ENCODE measurements at regions not wholly inside any gene's neighbourhood (a gene's known extent, or its start where the extent isn't known, plus 50 kb on each side); places are given as distances from the start of the nearest gene placed in this dataset.

DNA sequence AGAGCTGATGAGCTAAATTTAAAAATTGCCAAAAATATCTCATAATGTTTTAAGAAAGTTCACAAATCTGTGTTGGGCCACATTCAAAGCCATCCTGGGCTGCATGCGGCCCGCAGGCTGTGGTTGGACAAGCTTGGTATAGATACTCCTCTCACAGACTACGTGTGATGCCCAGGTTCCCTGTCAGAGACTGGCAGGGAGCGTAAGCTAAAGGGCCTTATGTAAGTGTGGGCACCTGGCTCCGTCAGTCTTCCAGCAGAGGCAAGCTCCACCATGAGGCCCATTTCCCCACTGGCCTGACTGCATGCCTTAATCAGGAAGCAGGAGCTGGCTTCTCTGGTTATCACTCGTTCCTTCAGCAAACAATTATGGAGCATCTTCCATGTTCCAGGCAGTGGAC, 200.2 kb downstream of the FOXO1 start:
- peaks cover 1% of the 10 kb centered on the region for H3K36me3 Mint-ChIP-seq
- no peak for DNase-seq
- CTCF ChIA-PET: no interaction called here
- H3K4me3 Mint-ChIP-seq: no peak overlapping the region
- no peaks in the 10 kb centered on the region for H3K27me3 Mint-ChIP-seq
- H3K27ac Mint-ChIP-seq: no peak overlapping the region
- H3K4me1 Mint-ChIP-seq: no peaks in the 10 kb centered on the region
- H3K9me3 Mint-ChIP-seq: no peaks in the 10 kb centered on the region

DNA sequence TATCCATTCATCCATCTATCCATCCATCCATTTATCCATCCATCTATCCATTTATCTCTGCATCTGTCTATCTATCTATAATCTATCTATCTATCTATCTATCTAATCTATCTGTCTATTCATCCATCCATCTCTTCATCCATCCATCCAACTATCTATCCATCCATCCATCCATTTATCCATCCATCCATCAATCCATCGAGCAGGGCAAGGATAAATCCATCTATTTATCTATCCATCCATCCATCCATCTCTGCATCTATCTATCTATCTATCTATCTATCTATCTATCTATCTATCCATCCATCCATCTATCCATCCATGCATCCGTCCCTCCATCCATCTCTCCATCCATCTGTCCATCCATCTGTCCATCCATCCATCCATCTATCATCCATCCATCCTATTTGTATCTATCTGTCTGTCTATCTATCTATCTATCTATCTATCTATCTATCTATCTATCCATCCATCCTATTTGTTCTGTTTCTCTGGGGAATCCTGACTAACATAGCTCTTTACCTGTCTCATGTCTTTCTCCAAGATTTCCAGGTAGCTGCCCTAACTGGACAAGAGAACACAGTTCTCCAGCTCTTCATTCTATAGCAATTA, 198.1 kb downstream of the FOXO1 start:
- H3K36me3 Mint-ChIP-seq: peaks cover 1% of the 10 kb centered on the region
- no peak overlapping the region for H3K4me3 Mint-ChIP-seq
- no peak for DNase-seq
- CTCF ChIA-PET: no interaction called here
- no peaks in the 10 kb centered on the region for H3K27me3 Mint-ChIP-seq
- no peaks in the 10 kb centered on the region for H3K9me3 Mint-ChIP-seq
- no peak overlapping the region for H3K27ac Mint-ChIP-seq
- H3K4me1 Mint-ChIP-seq: peaks cover under 1% of the 10 kb centered on the region

- CTCF ChIA-PET: no interaction called here
- DNase-seq: no peak
- Mint-ChIP-seq H3K27ac (no peak overlapping the region), H3K4me3 (no peak overlapping the region), H3K36me3 (peaks cover 1% of the 10 kb centered on the region), H3K27me3 (no peaks in the 10 kb centered on the region), H3K9me3 (no peaks in the 10 kb centered on the region), H3K4me1 (peaks cover 4% of the 10 kb centered on the region)
Measured at GRCh38 chr13:40469581-40470310, 196.7 kb downstream of the FOXO1 start.

DNA sequence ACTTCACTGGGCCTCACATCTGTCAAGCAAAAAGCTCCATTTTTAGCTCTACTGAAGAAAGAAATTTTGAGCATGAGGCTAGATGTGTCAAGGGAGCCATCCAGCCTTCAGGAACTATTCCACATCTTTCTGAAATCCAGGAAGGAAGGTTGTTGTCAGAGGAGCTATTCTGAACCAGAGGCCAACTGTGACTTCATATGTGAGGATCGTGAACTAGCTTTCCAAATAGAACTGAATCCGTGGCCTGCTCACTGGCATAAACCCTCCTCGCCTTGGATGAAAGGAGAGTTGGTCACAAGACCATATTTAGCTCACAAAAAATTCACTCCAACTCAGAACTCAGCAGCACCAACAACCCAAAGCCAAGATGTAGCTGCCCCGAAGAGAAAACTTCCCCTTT, 195.8 kb downstream of the FOXO1 start:
- Mint-ChIP-seq H3K4me1 (peaks cover 4% of the 10 kb centered on the region), H3K36me3 (peaks cover 1% of the 10 kb centered on the region), H3K4me3 (no peak overlapping the region), H3K9me3 (no peaks in the 10 kb centered on the region), H3K27me3 (peaks cover 1% of the 10 kb centered on the region), H3K27ac (no peak overlapping the region)
- no peak for DNase-seq
- CTCF ChIA-PET: no interaction called here

DNA sequence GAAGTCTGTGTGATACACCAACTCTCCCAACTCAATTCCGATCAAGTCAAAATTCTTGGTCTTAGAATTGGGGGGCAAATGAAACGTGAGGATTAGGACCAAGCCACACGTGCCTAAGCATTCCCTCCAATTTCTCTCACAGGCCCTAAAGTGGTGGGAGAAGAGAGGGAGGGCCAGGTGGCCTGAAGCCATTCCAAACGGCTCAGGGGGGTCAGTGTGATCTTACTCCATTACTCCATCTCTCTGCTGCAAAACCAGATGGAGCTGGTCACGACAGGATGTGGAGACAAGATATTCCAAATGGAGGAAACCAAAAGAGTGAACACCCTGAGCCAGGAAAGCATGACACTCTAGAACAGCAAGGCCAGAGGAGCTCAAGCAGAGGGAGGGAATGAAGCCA, 195.4 kb downstream of the FOXO1 start:
- H3K9me3 Mint-ChIP-seq: no peaks in the 10 kb centered on the region
- CTCF ChIA-PET: no interaction called here

DNA sequence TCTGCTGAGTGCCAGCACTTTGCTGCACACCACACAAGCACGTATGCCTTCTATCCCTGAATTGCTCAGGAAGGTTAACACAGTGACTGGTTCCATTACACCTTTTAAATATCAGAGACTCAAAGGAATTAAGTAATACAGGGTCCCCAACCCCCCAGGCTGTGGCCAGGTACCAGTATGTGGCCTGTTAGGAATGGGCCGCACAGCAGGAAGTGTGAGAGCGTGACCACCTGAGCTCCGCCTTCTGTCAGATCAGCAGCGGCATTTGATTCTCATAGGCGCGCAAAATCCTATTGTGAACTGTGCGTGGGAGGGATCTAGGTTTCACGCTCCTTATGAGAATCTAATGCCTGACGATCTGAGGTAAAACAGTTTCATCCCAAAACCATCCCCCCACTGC, 194.5 kb downstream of the FOXO1 start:
- Mint-ChIP-seq H3K27me3 (peaks cover 3% of the 10 kb centered on the region), H3K9me3 (no peaks in the 10 kb centered on the region), H3K27ac (no peak overlapping the region), H3K4me1 (peaks cover 4% of the 10 kb centered on the region), H3K36me3 (peaks cover 1% of the 10 kb centered on the region), H3K4me3 (no peak overlapping the region)
- CTCF ChIA-PET: interaction anchor here (0.8 kb wide), 1 partner anchor 37 kb away, joined by 3 read pairs; no protein-coding TSS in a partner anchor
- DNase-seq: no peak

More for the DNA sequence above, 195.4 kb downstream of the FOXO1 start:
- Mint-ChIP-seq H3K36me3 (peaks cover 1% of the 10 kb centered on the region), H3K27me3 (peaks cover 3% of the 10 kb centered on the region), H3K27ac (no peak overlapping the region), H3K4me3 (no peak overlapping the region), H3K4me1 (peaks cover 4% of the 10 kb centered on the region)
- no peak for DNase-seq

DNA sequence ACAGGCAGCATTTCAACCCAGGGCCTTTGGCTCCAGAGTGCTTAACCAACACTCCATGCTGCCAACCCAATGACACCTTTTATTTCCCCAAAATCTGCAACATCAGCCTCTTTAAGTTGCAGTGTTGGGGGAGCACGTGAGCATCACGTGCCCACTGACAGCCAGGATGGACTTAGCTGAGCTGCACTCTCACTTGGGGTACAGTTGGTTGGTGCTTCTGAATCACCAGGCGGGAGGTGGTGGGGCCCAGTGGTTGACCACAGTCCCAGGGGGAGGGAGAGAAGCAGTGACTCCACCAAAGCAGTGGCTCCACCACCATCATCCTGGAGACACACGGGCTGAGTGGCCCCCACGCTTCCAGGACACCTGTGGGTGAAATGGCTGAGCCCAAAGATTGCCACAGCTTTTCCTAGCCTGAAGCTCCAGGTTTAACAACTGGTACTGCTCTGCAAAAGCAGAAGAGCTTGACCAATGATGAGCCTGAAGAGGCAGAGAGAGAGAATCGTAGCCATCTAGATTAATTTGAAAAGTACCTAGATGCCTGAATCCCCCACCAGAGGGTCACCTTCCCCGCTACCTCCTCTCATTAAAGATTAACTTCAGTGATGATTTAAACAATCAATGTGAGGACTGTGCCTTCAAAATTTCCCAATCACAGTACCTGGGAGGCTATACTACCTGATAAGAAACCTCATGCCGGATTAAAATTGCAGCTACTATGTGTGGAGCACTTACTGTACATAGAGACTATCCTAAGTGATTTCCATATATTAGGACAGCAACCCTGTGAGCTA, 193.8 kb downstream of the FOXO1 start:
- Mint-ChIP-seq H3K36me3 (peaks cover 1% of the 10 kb centered on the region), H3K27me3 (peaks cover 3% of the 10 kb centered on the region), H3K4me3 (no peak overlapping the region), H3K4me1 (peaks cover 5% of the 10 kb centered on the region), H3K27ac (no peak overlapping the region), H3K9me3 (no peaks in the 10 kb centered on the region)
- DNase-seq: no peak
- CTCF ChIA-PET: interaction anchor here (0.6 to 0.8 kb wide), 2 partner anchors 13 to 36 kb away, joined by 3 read pairs; no protein-coding TSS in a partner anchor

DNA sequence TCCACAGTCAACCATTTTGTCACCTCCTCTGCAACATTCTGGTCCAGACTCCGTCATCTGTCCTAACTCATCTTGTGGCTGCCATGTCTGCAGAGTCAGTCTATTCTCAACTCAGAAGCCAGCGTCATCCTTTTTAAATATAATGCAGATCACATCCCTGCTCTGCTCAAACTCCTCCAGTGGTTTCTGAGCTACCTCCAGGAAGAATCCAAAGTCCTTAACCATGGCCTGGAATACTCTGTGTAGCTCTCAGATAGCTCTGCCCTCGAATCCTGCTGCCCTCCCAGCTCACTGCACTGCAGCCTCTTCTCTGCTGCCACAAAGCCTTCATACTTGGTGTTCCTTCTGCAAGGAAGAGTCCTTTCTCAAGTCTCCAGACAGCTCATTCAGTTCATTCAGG, 190.8 kb downstream of the FOXO1 start:
- H3K4me1 Mint-ChIP-seq: peaks cover 17% of the 10 kb centered on the region
- H3K27me3 Mint-ChIP-seq: peaks cover 3% of the 10 kb centered on the region
- no peak overlapping the region for H3K4me3 Mint-ChIP-seq
- H3K9me3 Mint-ChIP-seq: no peaks in the 10 kb centered on the region
- CTCF ChIA-PET: interaction anchor here (1.1 to 1.2 kb wide), 2 partner anchors 9 to 22 kb away, joined by 3 read pairs; no protein-coding TSS in a partner anchor
- no peak for DNase-seq
- H3K36me3 Mint-ChIP-seq: no peaks in the 10 kb centered on the region
- no peak overlapping the region for H3K27ac Mint-ChIP-seq

GRCh38 chr13:40476175-40476958, 190.1 kb downstream of the FOXO1 start:
- peaks cover 4% of the 10 kb centered on the region for H3K9me3 Mint-ChIP-seq
- H3K4me3 Mint-ChIP-seq: no peak overlapping the region
- H3K27ac Mint-ChIP-seq: no peak overlapping the region
- DNase-seq: no peak
- CTCF ChIA-PET: interaction anchor here (1.1 to 1.2 kb wide), 2 partner anchors 8 to 23 kb away, joined by 3 read pairs; no protein-coding TSS in a partner anchor
- peaks cover 24% of the 10 kb centered on the region for H3K4me1 Mint-ChIP-seq
- peaks cover 3% of the 10 kb centered on the region for H3K27me3 Mint-ChIP-seq
- H3K36me3 Mint-ChIP-seq: peaks cover 7% of the 10 kb centered on the region

- H3K27ac Mint-ChIP-seq: no peak overlapping the region
- peaks cover 14% of the 10 kb centered on the region for H3K36me3 Mint-ChIP-seq
- CTCF ChIA-PET: no interaction called here
- no peak for DNase-seq
- no peak overlapping the region for H3K4me3 Mint-ChIP-seq
- peaks cover 6% of the 10 kb centered on the region for H3K9me3 Mint-ChIP-seq
- peaks cover 39% of the 10 kb centered on the region for H3K4me1 Mint-ChIP-seq
- peaks cover 3% of the 10 kb centered on the region for H3K27me3 Mint-ChIP-seq
Measured at GRCh38 chr13:40477623-40478608, 188.5 kb downstream of the FOXO1 start.

DNA sequence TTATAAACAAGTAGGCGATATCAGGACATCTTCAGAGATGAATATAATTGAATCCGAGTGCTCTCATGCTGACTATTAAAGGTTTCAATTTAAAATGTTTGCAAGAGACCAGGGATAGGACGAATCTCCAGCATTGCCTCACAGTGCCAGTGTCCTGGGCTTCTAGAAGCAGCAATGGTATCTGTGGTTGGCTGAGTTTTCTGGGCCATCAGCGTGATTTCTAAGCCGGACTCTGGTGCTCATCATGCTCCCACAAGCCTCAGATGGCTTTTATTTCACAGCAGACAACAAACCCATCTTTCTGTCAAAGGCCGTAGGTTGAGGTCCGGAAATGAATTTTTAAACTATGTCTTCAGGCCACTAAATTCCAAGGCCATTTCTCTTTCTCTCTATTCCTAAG, 187.7 kb downstream of the FOXO1 start:
- no peak overlapping the region for H3K27ac Mint-ChIP-seq
- H3K4me3 Mint-ChIP-seq: no peak overlapping the region
- CTCF ChIA-PET: no interaction called here
- no peak for DNase-seq
- H3K27me3 Mint-ChIP-seq: peaks cover 3% of the 10 kb centered on the region
- peaks cover 6% of the 10 kb centered on the region for H3K9me3 Mint-ChIP-seq
- peaks cover 14% of the 10 kb centered on the region for H3K36me3 Mint-ChIP-seq
- peaks cover 43% of the 10 kb centered on the region for H3K4me1 Mint-ChIP-seq

- Mint-ChIP-seq H3K4me1 (peaks cover 48% of the 10 kb centered on the region), H3K9me3 (peaks cover 6% of the 10 kb centered on the region), H3K27ac (no peak overlapping the region), H3K4me3 (no peak overlapping the region), H3K36me3 (peaks cover 14% of the 10 kb centered on the region), H3K27me3 (peaks cover 3% of the 10 kb centered on the region)
- no peak for DNase-seq
- CTCF ChIA-PET: no interaction called here
Measured at GRCh38 chr13:40479196-40479845, 187.1 kb downstream of the FOXO1 start.
